LNCAP (cell line): ENCODE measurements at regions not wholly inside any gene's neighbourhood (a gene's known extent, or its start where the extent isn't known, plus 50 kb on each side); places are given as distances from the start of the nearest gene placed in this dataset.

Source experiments
- TF ChIP-seq, protein P1 (sequence below): fragments of 450-650 bp; IDR thresholded peaks from 2 replicates; pipeline ENCODE4 v1.5.1; 2017; ENCODE audit warnings: mild to moderate bottlenecking

DNA sequence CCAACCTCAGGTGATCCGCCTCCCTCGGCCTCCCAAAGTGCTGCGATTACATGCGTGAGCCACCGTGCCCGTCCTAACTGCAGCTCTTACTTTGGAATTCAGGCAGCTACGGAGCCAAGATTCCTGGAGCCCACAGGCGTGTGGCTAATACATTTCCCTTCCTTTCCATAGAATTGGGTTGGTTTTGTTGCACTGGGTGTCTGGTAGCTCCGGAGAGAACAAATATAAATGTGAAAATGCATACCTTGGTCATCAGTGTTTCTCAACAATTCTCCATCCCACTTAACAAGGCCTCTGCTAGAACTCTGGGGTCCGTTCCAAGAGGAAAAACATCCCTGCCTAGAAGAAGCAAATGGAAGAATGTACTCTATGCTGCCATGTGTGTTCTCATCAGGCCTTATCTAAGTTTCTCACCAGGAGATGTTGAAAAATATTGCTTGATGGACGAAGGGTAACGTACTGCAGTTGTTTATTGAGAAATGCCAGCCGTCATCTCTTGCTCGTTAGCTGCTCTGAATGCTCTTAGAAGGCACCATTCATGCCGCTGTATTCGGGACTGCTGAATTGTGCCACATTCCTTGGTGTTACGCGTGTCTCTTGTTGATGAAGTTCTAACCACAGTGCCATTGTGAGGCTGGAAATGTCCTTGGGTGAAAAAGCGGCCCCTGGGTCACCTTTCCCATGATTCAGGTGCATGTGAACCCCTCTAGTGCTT lies 50.5 kb upstream of the CD99 start:
- TF ChIP-seq, protein P1, sequence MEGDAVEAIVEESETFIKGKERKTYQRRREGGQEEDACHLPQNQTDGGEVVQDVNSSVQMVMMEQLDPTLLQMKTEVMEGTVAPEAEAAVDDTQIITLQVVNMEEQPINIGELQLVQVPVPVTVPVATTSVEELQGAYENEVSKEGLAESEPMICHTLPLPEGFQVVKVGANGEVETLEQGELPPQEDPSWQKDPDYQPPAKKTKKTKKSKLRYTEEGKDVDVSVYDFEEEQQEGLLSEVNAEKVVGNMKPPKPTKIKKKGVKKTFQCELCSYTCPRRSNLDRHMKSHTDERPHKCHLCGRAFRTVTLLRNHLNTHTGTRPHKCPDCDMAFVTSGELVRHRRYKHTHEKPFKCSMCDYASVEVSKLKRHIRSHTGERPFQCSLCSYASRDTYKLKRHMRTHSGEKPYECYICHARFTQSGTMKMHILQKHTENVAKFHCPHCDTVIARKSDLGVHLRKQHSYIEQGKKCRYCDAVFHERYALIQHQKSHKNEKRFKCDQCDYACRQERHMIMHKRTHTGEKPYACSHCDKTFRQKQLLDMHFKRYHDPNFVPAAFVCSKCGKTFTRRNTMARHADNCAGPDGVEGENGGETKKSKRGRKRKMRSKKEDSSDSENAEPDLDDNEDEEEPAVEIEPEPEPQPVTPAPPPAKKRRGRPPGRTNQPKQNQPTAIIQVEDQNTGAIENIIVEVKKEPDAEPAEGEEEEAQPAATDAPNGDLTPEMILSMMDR: no peak

DNA sequence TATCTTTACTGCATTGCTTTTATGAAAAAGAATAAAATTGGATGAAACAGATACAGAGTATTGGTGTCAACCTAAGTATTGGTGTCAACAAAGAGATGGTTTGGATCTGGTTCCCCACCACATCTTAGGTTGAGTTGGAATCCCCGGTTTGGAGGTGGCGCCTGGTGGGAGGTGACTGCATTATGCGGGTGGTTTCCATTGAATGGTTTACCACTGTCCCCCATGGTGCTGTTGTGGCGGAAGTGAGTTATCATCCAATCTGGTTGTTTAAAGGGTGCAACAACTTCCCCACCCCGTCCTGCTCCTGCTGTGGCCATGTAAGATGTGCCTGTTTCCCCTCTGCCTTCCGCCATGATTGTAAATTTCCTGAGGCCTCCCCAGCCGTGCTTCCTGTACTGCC lies 52.8 kb upstream of the CD99 start:
- TF ChIP-seq, protein P1: no peak

DNA sequence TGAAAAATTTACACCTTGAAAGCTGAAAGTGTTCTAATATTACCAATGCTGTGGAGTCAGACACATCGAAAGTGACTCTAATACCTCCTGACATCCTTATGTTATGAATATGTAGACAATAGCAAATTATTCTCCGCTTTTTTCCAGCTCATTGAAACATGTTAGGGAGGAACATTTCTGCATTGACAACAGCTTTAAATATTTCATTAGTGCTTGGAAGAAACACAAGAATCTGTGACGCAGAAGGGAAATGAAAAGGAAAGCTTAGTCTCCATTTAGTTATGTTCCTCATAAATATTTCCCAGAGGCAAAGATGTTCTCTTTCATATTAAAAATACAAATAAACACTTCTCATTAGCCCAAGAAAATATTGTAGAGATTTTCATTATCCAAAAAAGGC lies 55.8 kb upstream of the CD99 start:
- TF ChIP-seq, protein P1: no peak

DNA sequence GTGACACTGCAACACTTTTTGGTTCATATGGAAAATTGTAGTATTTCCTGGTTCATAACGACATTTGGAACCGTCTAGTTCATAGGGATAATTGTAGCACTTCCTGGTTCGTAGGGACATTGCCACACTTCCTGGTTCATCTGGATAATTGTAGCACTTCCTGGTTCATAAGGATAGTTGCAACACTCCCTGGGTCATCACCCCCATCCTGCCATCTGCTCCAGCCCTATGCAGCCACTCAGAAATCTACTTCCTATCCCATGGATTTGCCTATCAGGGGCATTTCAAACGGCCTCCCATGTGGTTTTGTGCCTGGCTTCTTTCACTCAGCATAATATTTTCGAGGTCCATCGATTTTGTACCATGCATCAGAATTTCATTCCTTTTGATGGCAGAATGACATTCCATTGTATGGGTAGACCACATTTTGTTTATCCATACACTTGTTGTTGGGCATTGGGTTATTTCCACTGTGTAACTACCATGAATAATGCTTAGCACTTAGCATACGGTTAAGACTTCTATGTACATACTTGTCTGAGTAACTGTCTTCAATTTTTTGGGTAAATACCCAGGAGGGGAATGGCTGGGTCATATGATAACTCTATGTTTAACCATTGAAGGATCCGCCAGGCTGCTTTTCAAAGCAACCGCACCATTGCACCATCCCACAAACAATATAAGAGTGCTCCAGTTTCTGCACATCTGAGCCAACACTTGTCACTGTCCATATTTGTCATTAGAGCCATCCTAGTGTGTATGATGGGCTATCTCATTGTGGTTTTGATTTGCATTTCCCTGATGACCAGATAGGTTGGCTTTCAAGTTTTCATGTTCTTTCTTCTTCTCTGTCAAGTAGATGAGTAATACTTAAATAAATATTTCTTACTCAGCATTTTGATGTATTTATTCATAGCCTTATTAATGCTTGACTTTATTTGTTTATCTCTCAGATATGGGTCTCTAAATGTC lies 58.3 kb upstream of the CD99 start:
- TF ChIP-seq, protein P1: no peak

DNA sequence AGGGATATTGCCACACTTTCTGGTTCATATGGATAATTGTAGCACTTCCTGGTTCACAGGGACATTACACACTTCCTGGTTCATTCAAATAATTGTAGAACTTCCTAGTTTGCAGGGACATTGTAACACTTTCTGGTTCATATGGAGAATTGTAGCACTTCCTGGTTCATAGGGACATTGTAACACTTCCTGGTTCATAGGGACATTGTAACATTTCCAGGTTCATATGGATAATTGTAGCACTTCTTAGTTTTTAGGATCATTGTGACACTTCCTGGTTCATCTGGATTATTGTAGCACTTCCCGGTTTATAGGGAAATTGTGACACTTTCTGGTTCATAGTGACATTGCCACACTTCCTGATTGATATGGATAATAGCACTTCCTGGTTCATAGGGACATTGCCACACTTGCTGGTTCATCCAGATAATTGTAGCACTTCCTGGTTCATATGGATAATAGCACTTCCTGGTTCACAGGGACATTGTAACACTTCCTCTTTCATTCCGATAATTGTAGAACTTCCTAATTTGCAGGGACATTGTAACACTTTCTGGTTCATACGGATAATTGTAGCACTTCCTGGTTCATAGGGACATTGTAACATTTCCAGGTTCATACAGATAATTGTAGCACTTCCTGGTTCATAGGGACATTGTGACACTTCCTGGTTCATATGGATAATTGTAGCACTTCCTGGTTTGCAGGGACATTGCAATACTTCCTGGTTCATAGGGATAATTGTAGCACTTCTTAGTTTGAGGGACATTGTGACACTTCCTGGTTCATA lies 59.2 kb upstream of the CD99 start:
- TF ChIP-seq, protein P1: no peak

DNA sequence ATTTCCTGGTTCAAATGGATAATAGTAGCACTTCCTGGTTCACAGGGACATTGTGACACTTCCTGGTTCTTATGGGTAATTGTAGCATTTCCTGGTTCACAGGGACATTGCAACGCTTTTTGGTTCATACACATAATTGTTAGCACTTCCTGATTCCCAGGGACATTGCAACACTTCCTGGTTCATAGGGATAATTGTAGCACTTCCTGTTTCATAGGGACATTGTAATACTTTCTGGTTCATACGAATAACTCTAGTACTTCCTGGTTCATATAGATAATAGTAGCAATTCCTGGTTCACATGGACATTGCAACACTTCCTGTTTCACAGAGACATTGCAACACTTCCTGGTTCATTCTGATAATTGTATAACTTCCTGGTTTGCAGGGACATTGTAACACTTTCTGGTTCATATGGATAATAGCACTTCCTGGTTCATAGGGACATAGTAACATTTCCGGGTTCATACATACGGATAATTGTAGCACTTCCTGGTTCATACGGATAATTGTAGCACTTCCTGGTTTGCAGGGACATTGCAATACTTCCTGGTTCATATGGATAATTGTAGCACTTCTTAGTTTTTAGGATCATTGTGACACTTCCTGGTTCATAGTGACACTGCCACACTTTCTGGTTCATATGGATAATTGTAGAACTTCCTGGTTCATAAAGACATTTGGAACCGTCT lies 61.6 kb upstream of the CD99 start:
- TF ChIP-seq, protein P1: no peak
